NCI-H1436 (cell line): ENCODE measurements at regions not wholly inside any gene's neighbourhood (a gene's known extent, or its start where the extent isn't known, plus 50 kb on each side); places are given as distances from the start of the nearest gene placed in this dataset.

ENCODE experiments used
- DNase-seq: peaks from one replicate; lab custom pipeline; 2025; lab: John Stamatoyannopoulos, UW

DNA sequence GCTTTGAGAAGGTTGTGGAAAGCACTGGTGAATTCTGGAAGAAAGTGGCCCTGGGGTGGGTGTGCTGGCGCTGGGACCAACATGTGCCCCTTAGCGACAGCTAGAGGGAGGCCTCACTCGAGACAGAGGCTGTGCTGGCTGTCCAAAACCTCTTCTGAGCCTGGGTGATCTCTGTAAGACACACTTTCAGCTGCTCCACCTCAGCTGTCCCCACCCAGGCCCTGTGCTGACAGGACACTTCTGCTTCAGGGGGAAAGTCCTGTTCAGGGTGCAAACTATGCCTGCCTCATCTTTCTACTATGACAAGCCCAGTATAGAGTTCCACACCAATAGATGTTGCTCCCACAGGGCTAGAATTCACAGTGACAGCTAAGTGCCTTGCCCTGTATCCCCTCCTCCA is 426.4 kb downstream of the MED10 start:
- DNase-seq, result no peak

DNA sequence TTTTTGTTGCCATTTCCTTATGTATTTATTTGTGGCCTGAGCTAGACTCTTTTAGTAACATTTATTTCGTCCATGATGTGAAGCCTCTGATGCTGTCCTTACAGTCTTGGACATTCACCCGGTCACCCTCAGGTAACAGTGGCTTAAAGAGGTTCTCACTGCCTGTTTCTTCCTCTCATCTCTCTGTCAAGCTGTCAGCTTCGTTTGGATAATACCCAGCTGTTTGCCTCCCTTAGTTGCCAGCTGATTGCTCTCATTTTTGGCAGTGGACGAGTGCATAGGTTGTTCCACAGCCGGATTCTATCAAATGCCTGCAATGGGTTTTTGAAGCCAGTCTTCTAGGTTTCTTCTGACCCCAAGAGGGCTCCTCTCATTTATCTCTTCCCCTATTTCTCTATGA is 427.7 kb downstream of the MED10 start:
- DNase-seq, result no peak

DNA sequence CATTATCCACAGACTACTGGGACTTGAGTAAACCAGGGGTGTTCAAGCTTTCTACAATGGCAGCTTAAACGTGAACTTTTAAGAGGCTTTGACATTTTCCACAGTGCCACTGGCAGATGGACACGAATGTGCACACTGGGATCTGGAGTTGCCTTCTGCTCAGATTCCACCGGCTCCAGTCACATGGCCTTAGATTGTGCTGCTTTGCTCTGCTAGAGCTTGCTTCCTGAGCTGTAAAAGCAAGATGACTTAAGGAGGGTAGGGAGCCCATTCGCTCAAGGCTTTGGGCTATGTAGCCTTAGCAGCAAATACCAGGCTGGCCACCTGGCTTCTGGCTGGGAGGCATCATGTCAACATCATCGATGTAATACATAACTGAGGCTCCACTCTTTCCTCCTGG is 436.9 kb downstream of the MED10 start:
- no peak for DNase-seq

DNA sequence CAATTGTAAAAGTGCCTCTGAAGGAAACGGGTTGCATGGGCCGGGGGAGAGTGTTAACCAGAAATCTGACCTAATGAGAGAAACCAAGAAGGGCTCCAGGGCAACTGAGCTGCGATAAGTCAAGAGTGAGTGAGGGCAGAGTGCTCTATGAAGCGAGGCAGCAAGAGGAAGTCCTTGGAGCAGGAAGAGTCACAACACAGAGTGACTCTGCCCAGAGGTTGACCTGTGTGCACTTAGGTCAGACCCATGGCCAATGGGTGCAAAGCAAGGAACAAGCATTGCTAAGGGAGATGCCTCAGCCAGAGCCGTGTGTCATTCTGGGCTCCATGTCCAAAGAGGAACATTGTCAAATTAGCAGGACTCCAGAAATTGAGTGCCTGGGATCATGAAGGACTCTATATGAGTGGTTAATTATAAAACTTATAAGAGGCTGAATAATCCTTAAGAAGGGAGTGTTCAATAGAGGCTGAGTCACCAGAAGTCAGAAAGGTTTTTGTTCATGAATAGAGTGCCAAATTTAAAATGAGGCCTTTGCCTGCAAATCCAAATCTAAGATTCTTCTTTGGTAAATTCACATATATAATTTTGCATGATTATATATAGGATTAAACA is 438.5 kb downstream of the MED10 start:
- DNase-seq, result no peak

DNA sequence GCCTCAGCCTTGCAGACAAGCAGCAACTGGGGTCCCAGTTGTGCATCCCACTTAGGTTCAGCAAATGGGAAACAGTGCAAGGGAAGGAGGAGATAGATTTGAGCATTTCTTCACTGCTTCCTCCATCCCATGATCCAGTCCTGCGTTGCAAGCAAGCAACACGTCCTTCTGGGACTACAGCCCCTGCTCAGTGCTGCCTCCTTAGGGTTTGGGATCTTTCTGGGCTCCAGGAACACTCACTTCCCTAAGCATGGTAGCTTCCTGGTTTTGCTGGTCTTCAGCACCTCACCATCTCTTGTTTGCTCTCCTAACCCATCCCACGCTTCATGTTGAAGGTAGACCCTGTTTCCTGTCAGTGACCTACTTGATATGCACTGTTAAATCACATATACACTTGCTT is 444.7 kb downstream of the MED10 start:
- DNase-seq, result no peak

DNA sequence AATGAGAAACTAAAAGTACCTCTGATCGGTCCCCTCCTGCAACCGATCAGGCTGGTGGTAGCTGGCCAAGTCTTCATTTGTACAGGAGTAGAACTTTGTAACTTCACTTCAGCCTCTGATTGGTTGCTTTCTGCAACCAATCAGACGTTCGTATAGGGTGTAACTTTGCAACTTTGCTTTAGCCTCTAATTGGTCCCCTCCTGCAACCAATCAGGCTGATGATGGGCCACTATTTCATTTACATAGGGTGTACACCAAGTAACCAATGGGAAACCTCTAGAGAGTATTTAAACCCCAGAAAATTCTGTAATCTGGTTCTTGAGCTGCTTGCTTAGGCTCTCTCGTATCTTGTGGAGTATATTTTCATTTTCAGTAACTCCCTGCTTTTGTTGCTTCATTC is 445.5 kb downstream of the MED10 start:
- no peak for DNase-seq

DNA sequence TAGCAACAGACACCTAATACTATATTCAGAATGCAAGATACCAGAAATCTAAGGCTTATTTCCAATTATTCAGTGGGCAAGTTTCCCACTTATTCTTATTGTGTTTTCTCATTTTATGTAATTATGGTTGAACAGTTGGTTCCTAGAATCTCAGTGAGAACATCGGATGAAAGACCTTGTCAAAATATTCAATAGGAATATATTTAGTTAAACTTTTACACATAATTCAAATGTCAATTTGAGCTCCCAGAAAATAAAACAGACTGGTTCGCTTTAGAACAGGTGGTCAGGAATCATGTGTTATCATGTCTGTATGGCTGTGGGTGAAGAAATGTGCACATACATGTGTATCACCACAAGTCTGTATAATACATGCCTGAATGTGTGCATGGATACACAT is 447.8 kb downstream of the MED10 start:
- no peak for DNase-seq

DNA sequence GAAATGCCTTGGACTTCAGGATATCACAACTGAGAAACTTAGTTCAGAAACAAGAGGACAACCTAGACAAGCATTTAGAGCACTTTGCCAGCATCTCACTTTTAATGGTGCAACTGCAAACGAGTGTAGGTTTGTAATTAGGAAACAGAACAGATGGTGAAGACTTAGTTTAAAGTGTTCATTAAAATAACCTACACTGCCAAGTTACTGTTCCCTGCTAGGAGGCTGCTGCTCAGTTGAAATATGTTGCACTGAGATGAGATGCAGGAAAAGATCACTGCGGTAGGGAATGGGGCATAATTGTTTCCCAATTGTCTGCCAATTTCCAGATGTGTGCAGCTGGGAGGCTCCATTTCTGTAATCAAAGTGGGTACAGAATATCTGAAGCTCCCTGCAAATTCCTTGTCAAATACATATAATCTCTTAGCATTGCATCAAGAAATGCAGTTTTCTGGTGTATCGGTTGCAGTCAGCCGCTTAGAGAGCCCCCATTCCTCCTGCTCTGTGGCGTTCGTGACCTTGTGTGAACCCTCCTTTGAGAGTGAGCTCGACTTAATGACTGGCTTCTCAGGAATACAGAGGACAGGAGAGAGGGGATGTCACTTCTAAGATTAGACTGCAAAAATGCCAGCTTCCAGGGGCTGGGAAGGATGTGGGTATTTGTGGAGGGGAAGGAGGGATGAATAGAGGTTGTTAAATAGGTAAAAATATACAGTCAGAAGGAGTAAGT is 448.9 kb downstream of the MED10 start:
- no peak for DNase-seq

DNA sequence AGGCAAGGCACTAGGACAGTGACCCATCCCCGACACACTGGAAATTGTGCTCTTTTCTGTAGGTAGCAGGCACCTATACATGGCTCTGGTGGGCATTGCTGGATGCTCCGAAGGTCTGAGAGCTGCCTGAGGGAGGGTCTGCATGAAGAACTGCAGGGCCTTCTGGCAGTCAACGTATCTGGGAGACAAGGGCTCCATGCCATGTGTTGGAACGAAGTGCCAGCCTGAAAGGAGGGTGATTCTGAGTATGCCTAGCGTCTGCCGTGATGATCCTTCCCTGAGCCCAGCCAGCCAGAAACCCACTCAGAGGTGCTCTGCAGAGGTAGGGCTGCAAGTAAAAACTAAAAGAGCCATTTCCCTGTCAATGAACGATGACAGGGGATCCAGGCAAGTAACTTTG is 453.2 kb downstream of the MED10 start:
- DNase-seq, result no peak

DNA sequence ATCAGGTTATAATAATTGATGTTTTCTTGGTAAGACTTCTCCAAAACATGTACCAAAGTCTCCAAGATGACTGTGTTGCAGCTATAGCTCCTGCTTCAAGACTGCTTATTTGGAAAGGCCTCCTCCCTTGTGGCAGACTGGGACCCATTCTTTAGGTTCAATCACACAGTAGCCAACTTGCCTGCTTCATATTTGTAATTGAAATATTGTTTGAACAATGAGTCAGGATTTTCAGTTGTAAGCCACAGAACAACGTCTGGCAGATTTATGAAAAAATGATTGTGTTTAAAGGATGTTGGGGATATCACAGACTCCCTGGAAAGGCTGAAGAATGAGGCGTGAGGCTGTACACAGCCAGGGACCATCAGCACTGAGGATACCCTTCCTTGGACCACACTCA is 458.9 kb downstream of the MED10 start:
- DNase-seq, result no peak

DNA sequence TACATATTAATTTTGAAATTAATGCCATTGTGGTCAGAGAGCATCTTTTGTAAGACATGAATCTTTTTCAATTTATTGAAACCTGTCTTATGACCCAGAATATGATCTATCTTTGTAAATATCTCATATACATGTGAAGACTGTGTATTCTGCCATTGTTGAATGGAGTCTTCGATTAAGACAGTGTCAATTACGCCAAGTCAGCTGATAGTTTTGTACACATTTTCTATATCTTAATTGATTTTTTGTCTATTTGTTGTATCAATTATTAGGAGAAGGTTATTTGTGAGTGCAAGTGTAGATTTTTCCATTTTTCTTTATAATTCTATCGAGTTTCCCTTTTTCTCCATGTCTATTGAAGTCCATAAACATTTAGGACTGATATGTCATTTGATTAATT is 471.6 kb downstream of the MED10 start:
- no peak for DNase-seq

DNA sequence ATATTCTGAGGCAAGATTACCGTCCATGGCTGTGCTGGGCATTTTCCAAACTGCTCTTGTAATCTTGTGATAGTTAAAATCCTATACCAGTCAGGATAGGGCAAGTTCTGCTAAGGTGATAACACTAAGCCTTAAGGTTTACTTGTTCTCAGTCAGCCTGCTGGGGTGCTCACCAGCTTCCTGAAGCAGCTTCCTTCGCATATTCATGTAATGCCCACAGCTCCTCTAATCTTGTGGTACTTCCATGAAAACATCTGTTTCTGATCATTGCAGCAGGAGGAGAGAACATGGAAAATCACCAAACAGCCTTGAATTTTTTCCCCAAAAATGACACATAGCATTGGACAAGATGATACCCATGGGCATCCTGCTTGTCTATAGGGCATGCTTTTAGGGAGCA is 473.2 kb downstream of the MED10 start:
- DNase-seq, result no peak

DNA sequence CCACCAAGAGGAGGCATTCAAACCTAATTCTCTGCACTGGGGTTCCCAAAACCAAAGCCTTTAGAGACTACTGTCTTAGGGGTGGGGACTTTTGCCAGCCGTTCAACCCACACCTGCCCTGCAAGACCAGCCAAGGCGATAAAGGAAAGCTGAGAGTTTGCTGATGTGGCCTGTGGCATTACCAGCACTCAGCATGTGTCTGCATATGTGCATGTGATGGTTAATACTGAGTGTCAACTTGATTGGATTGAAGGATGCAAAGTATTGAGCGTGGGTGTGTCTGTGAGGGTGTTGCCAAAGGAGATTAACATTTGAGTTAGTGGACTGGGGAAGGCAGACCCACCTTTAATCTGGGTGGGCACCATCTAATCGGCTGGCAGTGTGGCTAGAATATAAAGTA is 474.2 kb downstream of the MED10 start:
- no peak for DNase-seq

DNA sequence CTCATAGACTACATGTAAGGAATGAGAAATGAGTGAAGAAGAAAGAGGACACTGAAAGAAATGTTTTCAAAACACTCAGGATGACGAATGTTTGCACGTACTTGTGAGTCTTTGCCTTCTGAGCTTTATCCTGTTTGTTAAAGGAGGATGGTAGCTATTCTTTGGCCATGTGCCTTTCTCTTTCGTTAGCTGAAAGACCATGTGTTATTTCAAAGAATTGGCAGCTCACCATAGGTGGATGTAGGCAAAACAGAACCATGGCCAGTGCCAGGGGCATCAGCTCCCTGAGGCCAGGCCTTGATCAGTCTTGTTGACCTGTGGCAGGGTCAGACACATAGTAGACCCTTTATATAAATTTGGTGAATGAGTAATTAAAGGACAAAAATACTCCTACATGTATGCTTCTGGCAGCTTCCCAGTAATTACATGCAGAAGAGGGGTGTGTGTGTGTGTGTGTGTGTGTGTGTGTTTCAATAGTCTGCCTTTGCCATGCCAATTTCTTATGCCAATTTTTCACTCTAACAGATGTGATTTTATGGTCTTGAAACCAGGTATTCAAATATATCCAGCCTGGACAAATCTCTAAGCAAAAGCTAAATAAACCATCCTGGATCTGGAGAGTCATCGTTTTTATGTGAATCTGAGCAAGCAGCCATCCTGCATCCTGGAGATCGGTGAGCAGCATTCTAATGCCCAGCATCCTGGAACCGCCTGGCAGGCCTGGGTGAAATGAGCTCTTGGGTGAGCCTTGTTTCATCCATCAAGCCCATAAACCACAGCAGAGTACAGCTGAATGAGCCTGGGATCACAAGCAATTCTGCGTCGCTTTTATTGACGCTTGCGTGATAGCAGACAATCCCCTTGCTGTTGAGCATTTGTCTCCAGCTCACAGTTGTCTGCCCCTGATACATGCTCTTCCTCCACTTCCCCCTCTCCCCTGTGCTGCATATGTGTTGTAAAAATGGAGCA is 475.4 kb downstream of the MED10 start:
- no peak for DNase-seq

DNA sequence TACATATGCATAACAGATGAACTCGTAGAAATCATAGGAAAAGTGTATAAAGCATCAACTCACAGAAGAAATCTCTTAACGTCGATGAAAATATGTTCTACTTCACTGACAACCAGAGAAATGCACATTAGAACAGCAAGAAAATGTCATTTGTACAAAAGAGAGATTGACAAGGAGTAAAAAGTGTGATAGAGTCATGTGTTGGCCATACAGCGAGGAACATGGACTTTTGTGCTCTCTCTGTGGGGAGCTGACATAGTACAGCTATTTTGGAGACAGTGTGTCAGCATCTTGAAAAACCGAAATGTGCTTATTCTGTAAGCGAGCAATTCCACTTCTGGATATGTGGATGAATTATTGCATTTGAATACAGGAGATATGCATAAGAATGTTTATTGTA is 477.9 kb downstream of the ICE1 start:
- DNase-seq, result no peak

DNA sequence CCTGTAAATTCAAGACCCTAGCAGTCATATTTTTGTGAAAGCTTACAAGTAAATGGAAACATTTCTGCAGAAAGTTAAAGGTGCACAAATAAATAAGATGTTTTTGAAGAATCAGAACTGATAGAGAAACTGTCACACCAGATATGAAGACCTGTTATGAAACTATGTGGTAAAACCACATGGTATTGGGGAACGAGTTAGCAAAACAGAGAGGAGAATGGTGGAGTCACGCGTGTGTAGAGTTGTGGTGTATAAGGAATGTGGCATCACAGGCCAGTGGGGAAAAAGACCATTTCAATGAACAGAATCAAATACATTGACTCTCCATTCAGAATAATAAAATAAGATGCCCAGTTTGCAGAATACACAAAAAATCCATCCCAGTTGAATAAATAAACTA is 477.2 kb downstream of the ICE1 start:
- DNase-seq, result no peak

DNA sequence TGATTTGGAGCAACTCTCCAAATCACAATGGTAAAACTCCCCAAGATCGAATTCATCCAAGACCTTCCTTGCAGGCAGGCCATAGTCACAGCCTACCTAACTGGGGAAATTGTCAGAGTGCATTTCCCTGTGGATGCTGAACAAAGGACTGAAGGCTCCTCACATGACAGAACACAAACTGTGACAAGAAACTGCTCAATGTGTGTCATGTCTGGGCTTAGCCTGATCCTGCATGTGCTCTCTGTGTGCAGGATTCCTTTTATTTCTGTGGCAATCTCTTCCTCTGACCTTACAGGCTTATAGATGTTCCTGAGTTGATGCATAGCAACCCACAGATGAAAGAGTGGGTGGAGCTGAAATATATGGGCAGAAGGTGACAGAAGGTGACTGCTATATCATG is 465.8 kb downstream of the ICE1 start:
- no peak for DNase-seq

DNA sequence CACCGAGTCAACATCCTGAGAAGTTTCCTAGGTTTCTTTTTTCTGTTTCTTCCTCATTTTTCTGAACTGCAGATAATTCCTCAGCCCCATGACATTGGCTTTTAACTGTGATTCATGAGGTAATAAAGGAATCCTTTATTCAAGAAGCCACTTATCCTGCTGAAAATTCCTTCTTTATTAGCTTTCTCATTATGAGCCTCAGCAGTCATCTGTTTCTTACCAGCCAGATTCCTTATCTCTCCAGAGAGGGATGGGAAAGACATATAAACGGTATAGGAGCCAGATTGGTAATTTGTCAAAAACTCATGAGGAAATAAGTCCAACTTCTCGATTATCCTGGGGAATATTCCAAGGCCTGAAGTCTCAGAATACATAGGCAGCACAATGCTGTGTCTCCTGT is 465.4 kb downstream of the ICE1 start:
- no peak for DNase-seq

DNA sequence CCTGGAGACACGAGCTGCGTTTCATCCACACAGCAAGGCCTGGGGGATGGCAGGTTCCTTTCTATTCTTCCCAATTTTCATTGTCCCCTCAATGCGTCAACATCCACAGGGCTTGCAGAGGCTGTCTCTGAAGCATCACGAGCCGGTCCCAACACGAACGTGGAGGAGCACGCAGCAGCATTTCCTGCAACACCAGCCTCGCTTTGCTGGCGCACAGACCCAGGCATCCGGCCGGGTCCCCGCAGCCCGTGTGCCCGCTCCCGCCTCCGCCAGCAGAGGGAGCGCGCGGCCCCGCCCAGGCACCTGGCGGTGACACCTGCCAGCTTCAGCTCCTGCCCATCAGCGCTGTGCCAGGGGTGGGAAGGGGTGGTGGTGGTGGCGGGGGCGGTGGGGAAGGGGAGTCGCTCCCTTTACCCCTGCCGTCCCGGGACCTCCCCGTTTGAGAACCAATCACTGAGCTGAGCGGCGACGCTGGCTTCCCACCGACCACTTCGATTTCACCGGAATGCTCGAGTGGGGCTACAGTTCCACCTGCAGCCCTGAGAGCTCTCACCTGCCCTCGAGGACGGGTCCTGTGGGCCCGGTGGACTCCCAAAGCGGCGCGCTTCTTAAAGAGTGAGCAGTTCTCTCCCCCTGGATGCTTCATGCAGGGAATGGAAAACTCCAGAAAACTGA is 464.5 kb downstream of the ICE1 start:
- peak; percentile 37 for DNase-seq

DNA sequence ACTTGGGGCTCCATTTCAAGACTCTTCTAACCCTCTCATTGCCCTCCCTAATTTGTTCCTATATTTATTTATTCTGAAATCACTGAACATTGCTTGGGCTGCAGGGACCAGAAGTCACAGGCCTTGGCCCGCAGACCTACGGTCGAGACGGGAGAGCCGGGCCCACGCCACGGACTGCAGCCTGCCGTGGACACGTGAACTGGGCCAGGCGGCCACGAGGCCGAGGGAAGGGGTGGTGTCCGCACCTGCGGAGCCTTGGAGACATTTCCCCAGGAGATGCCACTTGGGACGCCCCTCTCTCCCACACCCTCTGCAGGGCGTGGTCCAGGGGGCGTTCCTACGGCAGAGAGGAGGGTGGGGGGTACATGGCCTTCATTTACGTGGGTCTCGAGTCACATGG is 463.9 kb downstream of the ICE1 start:
- DNase-seq, result no peak

DNA sequence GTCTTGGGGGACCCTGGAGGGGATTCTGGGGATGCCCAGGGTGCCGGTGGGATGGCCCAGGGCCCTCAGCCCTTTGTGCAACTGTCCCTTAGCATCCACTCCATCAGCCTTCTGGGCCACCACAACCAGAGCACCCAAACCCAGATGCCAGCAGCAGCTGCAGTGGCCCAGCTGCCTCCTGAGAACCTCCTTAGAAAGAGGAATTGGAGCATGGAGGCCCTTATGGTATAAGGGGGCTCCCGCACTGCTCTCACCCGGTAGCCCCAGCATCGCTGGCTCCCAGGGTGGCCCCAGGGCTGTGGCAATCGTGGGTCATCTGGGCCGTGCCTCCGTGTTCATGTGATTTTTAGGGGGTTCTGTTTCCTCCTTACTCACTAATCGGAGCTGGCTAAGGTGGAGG is 463.3 kb downstream of the ICE1 start:
- no peak for DNase-seq

DNA sequence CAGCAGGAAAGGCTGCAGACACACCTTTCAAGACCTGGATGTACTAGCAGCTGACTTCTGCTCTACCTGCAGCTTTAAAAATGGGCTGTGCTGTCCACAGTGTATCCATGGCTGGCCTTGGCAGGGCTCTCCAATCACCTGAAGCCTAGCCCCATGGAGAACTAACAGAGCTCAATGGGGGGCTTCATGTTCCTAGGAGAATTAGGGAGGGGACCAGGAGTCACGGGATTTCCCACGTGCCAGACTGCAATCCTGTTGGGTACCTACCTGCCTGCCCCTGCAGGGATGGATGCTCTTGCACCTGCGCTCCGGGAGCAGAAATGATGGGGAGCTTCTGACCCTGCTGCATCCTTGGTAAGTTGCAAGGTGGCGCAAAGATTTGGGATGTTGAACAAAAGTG is 462.1 kb downstream of the ICE1 start:
- no peak for DNase-seq

DNA sequence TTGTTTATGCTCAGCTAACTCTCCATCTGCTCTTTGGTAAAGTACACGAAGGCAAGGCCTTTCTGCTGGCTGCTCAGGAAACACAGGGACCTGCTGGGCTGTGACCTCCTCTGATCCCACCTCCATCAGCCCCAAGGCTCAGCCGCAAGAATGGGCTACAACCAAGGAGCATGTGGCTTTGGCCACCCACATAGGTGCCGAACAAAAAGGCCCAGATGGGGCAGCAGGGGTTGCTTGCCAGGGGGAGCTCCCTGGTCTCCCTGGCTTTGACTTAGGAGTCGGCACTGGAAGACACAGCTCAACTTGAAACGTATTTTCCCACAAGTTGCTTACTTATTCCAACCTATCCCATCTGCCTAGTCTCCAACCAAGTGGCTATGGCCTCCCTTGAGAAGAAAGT is 461.1 kb downstream of the ICE1 start:
- no peak for DNase-seq
